ENCODE measurements at regions not wholly inside any gene's neighbourhood (a gene's known extent, or its start where the extent isn't known, plus 50 kb on each side); places are given as distances from the start of the nearest gene placed in this dataset.
A peak's percentile ranks its signal among the peaks of the same experiment; 100 is the strongest.

GRCh38 chr3:101976473-101976872 is 127.2 kb downstream of the NFKBIZ start:
- ChIA-PET CTCF (ENCODE audit: low intra/inter-chr PET ratio, low total read pairs) (no interaction called here), POLR2A (no interaction called here)
- Histone ChIP-seq H4K20me1 (ENCODE audit: insufficient read depth, low read length) (no peaks in the 10 kb centered on the region), H3K4me3 (replicated peaks in 1 of 3; ENCODE audit: insufficient read depth in 1 of 3, low read depth in 2 of 3, low read length in 3 of 3) (no peak overlapping the region), H2AFZ (ENCODE audit: low read length) (no peak overlapping the region), H3K27ac (ENCODE audit: extremely low read length, insufficient read depth, low read length) (no peak overlapping the region), H3K36me3 (replicated peaks in 1 of 2; ENCODE audit: control insufficient read depth in 1 of 2, insufficient read depth in 2 of 2, low read length in 2 of 2) (no peaks in the 10 kb centered on the region), H3K4me2 (ENCODE audit: low read depth, low read length) (no peak overlapping the region), H3K27me3 (ENCODE audit: control insufficient read depth in 1 of 2, insufficient read depth in 2 of 2, low read length in 2 of 2) (no peaks in the 10 kb centered on the region), H3K4me1 (ENCODE audit: insufficient read depth, low read length) (no peaks in the 10 kb centered on the region), H3K9me3 (ENCODE audit: low read length) (no peaks in the 10 kb centered on the region), H3K9ac (ENCODE audit: insufficient read depth, low read depth, low read length) (no peak overlapping the region), H3K79me2 (ENCODE audit: insufficient read depth, low read length) (no peaks in the 10 kb centered on the region)
- intact Hi-C loops (cut with micrococcal nuclease; ENCODE audit: unreplicated experiment) = no loop called here
- no TSS peak for BruUV-seq (replicated peaks)
- 0% methylated on average over 1 of the region's 1 CpG for WGBS (ENCODE audit: low lambda C conversion rate)
- TF ChIP-seq HNF4G (IDR thresholded peaks at IDR 0.05; ENCODE audit: borderline replicate concordance, low read depth, low read length) (no peak), HNF4G (CRISPR knock-in tag; IDR thresholded peaks at IDR 0.05; ENCODE audit: borderline replicate concordance, low read depth) (no peak), CEBPB (IDR thresholded peaks at IDR 0.05; ENCODE audit: borderline replicate concordance, low read depth, low read length) (peak; percentile 38; the same call in 1 of the 2 replicates)
- DNase-seq (ENCODE audit: low spot score) (no peak), ATAC-seq (no peak), FAIRE-seq (no peak)
- in situ Hi-C loops (cut with HindIII; ENCODE audit: extremely low pct_ligation_motif_present, low pct_unique_long_range_greater_than_20kb) = no loop called here

GRCh38 chr3:101978348-101978747 is 129.0 kb downstream of the NFKBIZ start:
- POLR2A ChIA-PET = no interaction called here
- ATAC-seq = no peak
- H3K4me2 ChIP-seq (ENCODE audit: low read depth, low read length) = no peak overlapping the region
- no peak overlapping the region for H2AFZ ChIP-seq (ENCODE audit: low read length)
- no peak for FAIRE-seq
- intact Hi-C loops (cut with micrococcal nuclease; ENCODE audit: unreplicated experiment) = no loop called here
- no peak overlapping the region for H3K27ac ChIP-seq (ENCODE audit: extremely low read length, insufficient read depth, low read length)
- in situ Hi-C loops (cut with HindIII; ENCODE audit: extremely low pct_ligation_motif_present, low pct_unique_long_range_greater_than_20kb) = no loop called here
- WGBS (ENCODE audit: low lambda C conversion rate) = 0% methylated on average over 2 of the region's 2 CpGs
- no peaks in the 10 kb centered on the region for H3K27me3 ChIP-seq (ENCODE audit: control insufficient read depth in 1 of 2, insufficient read depth in 2 of 2, low read length in 2 of 2)
- BruUV-seq (replicated peaks) = no TSS peak
- no peaks in the 10 kb centered on the region for H3K9me3 ChIP-seq (ENCODE audit: low read length)
- no peaks in the 10 kb centered on the region for H4K20me1 ChIP-seq (ENCODE audit: insufficient read depth, low read length)
- CTCF ChIA-PET (ENCODE audit: low intra/inter-chr PET ratio, low total read pairs) = no interaction called here
- no peaks in the 10 kb centered on the region for H3K79me2 ChIP-seq (ENCODE audit: insufficient read depth, low read length)
- H3K4me1 ChIP-seq (ENCODE audit: insufficient read depth, low read length) = no peaks in the 10 kb centered on the region
- H3K4me3 ChIP-seq (replicated peaks in 1 of 3; ENCODE audit: insufficient read depth in 1 of 3, low read depth in 2 of 3, low read length in 3 of 3) = no peak overlapping the region
- no peak for DNase-seq (ENCODE audit: low spot score)
- no peak overlapping the region for H3K9ac ChIP-seq (ENCODE audit: insufficient read depth, low read depth, low read length)
- H3K36me3 ChIP-seq (replicated peaks in 1 of 2; ENCODE audit: control insufficient read depth in 1 of 2, insufficient read depth in 2 of 2, low read length in 2 of 2) = no peaks in the 10 kb centered on the region
- no peak for TF ChIP-seq ZNF567 (CRISPR knock-in tag; IDR thresholded peaks at IDR 0.05; ENCODE audit: borderline replicate concordance)
- no peak for TF ChIP-seq ZMYM4 (CRISPR knock-in tag; IDR thresholded peaks at IDR 0.05)
- no peak for TF ChIP-seq TEAD3 (CRISPR knock-in tag; optimal IDR thresholded peaks at IDR 0.05; ENCODE audit: borderline replicate concordance)
- no peak for TF ChIP-seq ZNF460 (CRISPR knock-in tag; IDR thresholded peaks at IDR 0.05; ENCODE audit: borderline replicate concordance)
- TF ChIP-seq, protein P1, sequence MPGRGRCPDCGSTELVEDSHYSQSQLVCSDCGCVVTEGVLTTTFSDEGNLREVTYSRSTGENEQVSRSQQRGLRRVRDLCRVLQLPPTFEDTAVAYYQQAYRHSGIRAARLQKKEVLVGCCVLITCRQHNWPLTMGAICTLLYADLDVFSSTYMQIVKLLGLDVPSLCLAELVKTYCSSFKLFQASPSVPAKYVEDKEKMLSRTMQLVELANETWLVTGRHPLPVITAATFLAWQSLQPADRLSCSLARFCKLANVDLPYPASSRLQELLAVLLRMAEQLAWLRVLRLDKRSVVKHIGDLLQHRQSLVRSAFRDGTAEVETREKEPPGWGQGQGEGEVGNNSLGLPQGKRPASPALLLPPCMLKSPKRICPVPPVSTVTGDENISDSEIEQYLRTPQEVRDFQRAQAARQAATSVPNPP (CRISPR knock-in tag; IDR thresholded peaks at IDR 0.05) = no peak
- no peak for TF ChIP-seq ZNF446 (CRISPR knock-in tag; IDR thresholded peaks at IDR 0.05)
- no peak for TF ChIP-seq CEBPG (CRISPR knock-in tag; IDR thresholded peaks at IDR 0.05)
- no peak for TF ChIP-seq MZF1 (CRISPR knock-in tag; IDR thresholded peaks at IDR 0.05; ENCODE audit: borderline replicate concordance)
- TF ChIP-seq, protein P2, sequence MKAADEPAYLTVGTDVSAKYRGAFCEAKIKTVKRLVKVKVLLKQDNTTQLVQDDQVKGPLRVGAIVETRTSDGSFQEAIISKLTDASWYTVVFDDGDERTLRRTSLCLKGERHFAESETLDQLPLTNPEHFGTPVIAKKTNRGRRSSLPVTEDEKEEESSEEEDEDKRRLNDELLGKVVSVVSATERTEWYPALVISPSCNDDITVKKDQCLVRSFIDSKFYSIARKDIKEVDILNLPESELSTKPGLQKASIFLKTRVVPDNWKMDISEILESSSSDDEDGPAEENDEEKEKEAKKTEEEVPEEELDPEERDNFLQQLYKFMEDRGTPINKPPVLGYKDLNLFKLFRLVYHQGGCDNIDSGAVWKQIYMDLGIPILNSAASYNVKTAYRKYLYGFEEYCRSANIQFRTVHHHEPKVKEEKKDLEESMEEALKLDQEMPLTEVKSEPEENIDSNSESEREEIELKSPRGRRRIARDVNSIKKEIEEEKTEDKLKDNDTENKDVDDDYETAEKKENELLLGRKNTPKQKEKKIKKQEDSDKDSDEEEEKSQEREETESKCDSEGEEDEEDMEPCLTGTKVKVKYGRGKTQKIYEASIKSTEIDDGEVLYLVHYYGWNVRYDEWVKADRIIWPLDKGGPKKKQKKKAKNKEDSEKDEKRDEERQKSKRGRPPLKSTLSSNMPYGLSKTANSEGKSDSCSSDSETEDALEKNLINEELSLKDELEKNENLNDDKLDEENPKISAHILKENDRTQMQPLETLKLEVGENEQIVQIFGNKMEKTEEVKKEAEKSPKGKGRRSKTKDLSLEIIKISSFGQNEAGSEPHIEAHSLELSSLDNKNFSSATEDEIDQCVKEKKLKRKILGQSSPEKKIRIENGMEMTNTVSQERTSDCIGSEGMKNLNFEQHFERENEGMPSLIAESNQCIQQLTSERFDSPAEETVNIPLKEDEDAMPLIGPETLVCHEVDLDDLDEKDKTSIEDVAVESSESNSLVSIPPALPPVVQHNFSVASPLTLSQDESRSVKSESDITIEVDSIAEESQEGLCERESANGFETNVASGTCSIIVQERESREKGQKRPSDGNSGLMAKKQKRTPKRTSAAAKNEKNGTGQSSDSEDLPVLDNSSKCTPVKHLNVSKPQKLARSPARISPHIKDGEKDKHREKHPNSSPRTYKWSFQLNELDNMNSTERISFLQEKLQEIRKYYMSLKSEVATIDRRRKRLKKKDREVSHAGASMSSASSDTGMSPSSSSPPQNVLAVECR (CRISPR knock-in tag; IDR thresholded peaks at IDR 0.05; ENCODE audit: borderline replicate concordance) = no peak
